Testis (tissue), 2 donors: ENCODE measurements at regions not wholly inside any gene's neighbourhood (a gene's known extent, or its start where the extent isn't known, plus 50 kb on each side); places are given as distances from the start of the nearest gene placed in this dataset.

Source experiments
- DNase-seq: peaks from one replicate; pipeline ENCODE4 v3.0.0-alpha.2; 2019
- H3K27ac ChIP-seq, 2 donors: fragments of 200-600 bp; sonication (generic); one replicate each; pipeline ENCODE4 v1.5.1; 2019
- H3K27me3 ChIP-seq: fragments of 200-600 bp; sonication (generic); one replicate; pipeline ENCODE4 v1.5.1; 2019
- H3K36me3 ChIP-seq: fragments of 200-600 bp; sonication (generic); one replicate; pipeline ENCODE4 v1.5.1; 2017; ENCODE audit warnings: low read depth; ENCODE audit errors: missing control alignments
- H3K4me1 ChIP-seq: fragments of 200-600 bp; sonication (generic); one replicate; pipeline ENCODE4 v1.5.1; 2019
- H3K4me3 ChIP-seq, 2 donors: fragments of 200-600 bp; sonication (generic); one replicate each; pipeline ENCODE4 v1.5.1; 2017 to 2019
- H3K9me3 ChIP-seq: fragments of 200-600 bp; sonication (generic); one replicate; pipeline ENCODE4 v1.5.1; 2017
- POLR2A ChIP-seq: fragments of 450-650 bp; IDR thresholded peaks from one replicate; pipeline ENCODE4 v1.6.1; 2017; ENCODE audit warnings: antibody characterized with exemption, mild to moderate bottlenecking, moderate library complexity
- WGBS, 2 donors: methylation state at CpG; one replicate each; pipeline ENCODE4 v1.1.5; 2018; 5-methylcytosine and 5-hydroxymethylcytosine counted together
- intact Hi-C: fragments of 100-400 bp; cut with DNase I; formaldehyde crosslinking; loops from one replicate; pipeline ENCODE4 v1.15.1; 2023; ENCODE audit warnings: low total_unique reads
- TF ChIP-seq, protein P1 (sequence below), 3 experiments: fragments of 450-650 bp in 2 of 3; fragments of 200-600 bp in 1 of 3; sonication (generic) in 1 of 3; IDR thresholded peaks; one replicate each; pipeline ENCODE4 v1.5.1; 2016 to 2019; ENCODE audit warnings: antibody characterized with exemption in 3 of 3, mild to moderate bottlenecking in 2 of 3, moderate library complexity in 1 of 3

DNA sequence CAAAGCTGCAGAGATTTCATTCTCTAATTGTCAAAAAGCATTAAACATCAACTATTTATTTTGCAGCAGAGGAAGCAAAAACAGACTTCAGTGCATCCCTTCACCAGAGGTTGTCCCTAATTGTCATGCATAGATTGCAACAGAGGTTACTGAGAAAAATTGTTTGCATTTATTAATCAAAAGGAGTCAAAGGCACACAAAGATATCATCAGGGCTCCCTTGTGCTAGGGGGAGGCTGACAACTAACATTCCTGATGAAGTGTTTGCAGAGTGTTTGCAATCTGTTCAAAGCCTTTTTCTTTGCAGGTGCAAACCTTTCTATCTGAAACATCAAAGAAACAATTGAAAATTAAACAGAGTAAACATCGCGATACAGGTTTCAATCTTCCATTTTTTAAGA is 227.5 kb downstream of the TEX36 start:
- no peaks in the 10 kb centered on the region for H3K4me1 ChIP-seq
- H3K9me3 ChIP-seq = no peaks in the 10 kb centered on the region
- intact Hi-C loops = no loop called here
- no peak overlapping the region for H3K27ac ChIP-seq
- no peak for DNase-seq
- TF ChIP-seq, protein P1, sequence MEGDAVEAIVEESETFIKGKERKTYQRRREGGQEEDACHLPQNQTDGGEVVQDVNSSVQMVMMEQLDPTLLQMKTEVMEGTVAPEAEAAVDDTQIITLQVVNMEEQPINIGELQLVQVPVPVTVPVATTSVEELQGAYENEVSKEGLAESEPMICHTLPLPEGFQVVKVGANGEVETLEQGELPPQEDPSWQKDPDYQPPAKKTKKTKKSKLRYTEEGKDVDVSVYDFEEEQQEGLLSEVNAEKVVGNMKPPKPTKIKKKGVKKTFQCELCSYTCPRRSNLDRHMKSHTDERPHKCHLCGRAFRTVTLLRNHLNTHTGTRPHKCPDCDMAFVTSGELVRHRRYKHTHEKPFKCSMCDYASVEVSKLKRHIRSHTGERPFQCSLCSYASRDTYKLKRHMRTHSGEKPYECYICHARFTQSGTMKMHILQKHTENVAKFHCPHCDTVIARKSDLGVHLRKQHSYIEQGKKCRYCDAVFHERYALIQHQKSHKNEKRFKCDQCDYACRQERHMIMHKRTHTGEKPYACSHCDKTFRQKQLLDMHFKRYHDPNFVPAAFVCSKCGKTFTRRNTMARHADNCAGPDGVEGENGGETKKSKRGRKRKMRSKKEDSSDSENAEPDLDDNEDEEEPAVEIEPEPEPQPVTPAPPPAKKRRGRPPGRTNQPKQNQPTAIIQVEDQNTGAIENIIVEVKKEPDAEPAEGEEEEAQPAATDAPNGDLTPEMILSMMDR (IDR thresholded peaks at IDR 0.05) = no peak
- TF ChIP-seq POLR2A = no peak
- WGBS, 2 donors = 51 to 55% methylated on average over 2 of the region's 2 CpGs
- H3K36me3 ChIP-seq = no peaks in the 10 kb centered on the region
- no peaks in the 10 kb centered on the region for H3K27me3 ChIP-seq
- H3K4me3 ChIP-seq = no peak overlapping the region

DNA sequence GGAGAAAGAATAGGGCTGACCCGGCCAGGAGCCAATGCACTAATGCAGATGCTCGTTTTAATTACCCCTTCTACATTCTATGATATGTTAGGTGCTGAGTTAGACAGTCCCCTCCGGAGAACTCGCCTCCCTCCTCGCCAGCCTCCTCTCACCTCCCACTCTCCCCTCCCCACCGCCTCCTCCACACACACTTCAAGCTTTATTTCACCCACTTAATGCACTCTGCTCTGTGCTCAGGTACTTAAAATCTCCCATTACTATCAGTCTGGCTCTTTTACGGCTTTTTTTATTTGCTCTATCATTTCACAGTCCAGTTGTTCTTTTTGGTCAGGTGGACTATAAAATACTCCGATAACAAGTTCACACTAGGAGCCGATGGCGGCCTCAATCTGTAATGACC is 231.6 kb downstream of the TEX36 start:
- H3K9me3 ChIP-seq = no peaks in the 10 kb centered on the region
- H3K36me3 ChIP-seq = no peaks in the 10 kb centered on the region
- 69 to 71% methylated on average over 10 of the region's 10 CpGs for WGBS, 2 donors
- H3K27me3 ChIP-seq = no peaks in the 10 kb centered on the region
- no peaks in the 10 kb centered on the region for H3K4me1 ChIP-seq
- no peak for DNase-seq
- TF ChIP-seq, protein P1 (IDR thresholded peaks at IDR 0.05) = no peak
- no peak for TF ChIP-seq POLR2A
- intact Hi-C loops = no loop called here
- H3K4me3 ChIP-seq = no peak overlapping the region
- H3K27ac ChIP-seq = no peak overlapping the region

DNA sequence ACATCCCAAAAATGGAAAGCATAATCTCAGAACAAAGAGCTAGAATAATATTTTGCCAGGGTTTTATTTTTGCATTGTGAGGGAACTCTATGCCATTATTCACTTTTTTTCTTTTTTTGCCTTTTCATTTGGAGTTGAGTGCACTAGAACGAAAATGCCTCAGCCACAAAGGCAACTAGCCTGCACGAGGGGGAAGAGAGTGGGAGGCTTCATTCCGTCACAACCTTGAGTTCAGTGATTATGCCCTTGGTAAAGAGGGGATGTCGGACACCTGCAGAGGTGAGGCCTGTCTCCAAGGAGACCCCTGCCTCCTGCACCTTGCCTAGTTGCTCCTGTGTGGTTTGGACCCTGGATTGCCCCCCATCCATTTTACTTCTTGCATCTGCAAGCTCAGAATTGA is 232.7 kb downstream of the TEX36 start:
- Histone ChIP-seq H3K9me3 (no peaks in the 10 kb centered on the region), H3K36me3 (no peaks in the 10 kb centered on the region), H3K27me3 (no peaks in the 10 kb centered on the region), H3K4me1 (no peaks in the 10 kb centered on the region), H3K27ac (no peak overlapping the region), H3K4me3 (no peak overlapping the region)
- DNase-seq = no peak
- TF ChIP-seq, protein P1 (IDR thresholded peaks at IDR 0.05) = no peak
- TF ChIP-seq POLR2A = no peak
- WGBS, 2 donors = 70 to 85% methylated on average over 4 of the region's 4 CpGs
- intact Hi-C loops = no loop called here

DNA sequence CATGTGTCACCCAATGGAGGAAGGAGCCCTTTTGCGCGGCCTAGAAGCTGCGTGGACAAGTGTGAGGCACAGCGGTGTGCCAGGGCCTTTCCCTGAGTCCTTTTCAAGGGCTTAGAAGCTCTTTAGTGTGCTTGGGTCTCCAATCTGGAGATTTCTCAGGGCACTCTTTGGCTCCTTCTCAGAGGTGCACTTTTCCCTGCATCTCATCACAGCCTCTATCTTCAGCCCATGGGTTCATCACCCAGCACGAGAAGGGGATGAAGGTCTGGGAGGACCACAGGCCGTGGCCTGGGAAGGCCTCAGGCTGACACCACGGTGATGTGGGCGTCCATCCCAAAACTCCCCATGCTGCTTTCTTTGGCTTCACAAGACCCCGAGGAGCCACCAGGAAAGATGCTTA is 233.4 kb downstream of the TEX36 start:
- TF ChIP-seq, protein P1 (IDR thresholded peaks at IDR 0.05) = no peak
- no peak for TF ChIP-seq POLR2A
- H3K4me3 ChIP-seq = no peak overlapping the region
- intact Hi-C loops = no loop called here
- H3K27ac ChIP-seq = no peak overlapping the region
- H3K36me3 ChIP-seq = no peaks in the 10 kb centered on the region
- H3K27me3 ChIP-seq = no peaks in the 10 kb centered on the region
- H3K9me3 ChIP-seq = no peaks in the 10 kb centered on the region
- H3K4me1 ChIP-seq = no peaks in the 10 kb centered on the region
- DNase-seq = no peak
- WGBS, 2 donors = 89 to 92% methylated on average over 9 of the region's 9 CpGs

DNA sequence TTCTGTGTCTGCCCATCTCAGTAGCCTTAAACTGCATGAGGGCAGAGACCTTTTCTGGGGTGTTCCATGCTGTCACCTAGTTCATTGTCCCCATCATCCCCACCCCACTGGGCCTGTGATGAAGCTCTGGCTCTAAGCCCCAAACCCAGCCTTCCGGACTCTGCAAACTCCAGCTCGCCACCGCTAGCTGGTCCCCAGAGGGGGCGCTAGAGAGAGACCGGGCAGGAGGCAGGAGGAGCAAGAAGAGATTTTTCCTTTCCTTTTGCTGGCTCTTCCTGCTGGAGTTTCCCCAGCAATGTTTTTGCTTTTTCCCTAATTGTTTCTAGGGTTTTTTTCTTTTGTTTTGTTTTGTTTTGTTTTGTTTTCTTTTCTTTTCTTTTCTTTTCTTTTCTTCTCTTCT is 234.4 kb downstream of the TEX36 start:
- Histone ChIP-seq H3K27me3 (no peaks in the 10 kb centered on the region), H3K9me3 (no peaks in the 10 kb centered on the region), H3K27ac (no peak overlapping the region), H3K4me1 (no peaks in the 10 kb centered on the region), H3K4me3 (no peak overlapping the region), H3K36me3 (no peaks in the 10 kb centered on the region)
- DNase-seq = peak; percentile 23
- intact Hi-C loops = no loop called here
- TF ChIP-seq, protein P1 (IDR thresholded peaks at IDR 0.05) = peak in 1 of 3 experiments; percentile 38
- TF ChIP-seq POLR2A = no peak
- 32 to 47% methylated on average over 5 of the region's 5 CpGs for WGBS, 2 donors
